ENCODE measurements at regions not wholly inside any gene's neighbourhood (a gene's known extent, or its start where the extent isn't known, plus 50 kb on each side); places are given as distances from the start of the nearest gene placed in this dataset.
"Not testable (repeated sequence)": the region's sequence is repeated elsewhere in the genome, so short reads cannot be mapped to it uniquely, and the experiment has no call there.

DNA sequence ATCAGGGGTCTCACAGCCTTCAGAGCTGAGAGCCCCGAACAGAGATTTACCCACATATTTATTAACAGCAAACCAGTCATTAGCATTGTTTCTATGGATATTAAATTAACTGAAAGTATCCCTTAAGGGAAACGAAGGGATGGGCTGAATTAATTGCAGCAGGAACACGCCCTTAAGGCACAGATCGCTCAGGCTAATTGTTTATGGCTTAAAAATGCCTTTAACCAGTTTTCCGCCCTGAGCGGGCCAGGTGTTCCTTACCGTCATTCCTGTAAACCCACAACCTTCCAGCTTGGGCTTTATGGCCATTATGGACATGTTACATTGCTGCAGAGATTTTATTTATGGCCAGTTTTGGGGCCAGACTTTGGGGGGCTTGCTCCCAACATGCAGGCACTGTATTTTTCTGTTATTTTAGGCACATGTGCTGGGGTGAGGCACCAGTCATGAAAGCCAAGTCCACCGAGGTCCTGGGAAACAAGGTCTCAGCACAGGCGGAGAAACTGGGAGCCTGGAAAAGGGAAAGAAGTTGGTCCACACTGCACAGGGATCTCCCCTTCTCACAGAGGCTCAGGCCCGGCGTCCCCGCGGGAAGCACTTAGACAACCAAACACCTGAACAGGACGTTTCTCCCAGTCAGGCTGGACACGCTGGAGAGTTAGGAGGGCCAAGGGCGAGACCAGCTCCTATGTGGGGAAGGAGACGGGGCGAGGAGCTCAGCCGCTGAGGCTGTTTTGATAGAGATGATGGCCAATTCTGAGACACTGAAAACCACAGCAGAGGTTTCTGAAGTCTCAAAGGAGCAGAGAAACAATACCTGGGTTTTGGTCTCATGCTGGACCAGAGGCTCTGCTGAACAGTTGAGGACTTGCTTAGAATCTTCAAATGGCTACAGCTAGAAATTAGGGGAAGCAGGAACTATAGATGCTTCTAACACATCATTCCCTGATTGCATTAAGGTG is 86.7 kb downstream of the TMEM18 start:
- no peak overlapping the region for H3K4me3 ChIP-seq
- in situ Hi-C loops (cut with MboI; ENCODE audit: low pct_unique_long_range_greater_than_20kb in 2 of 9, low sequenced_read_pairs in 9 of 9, unreplicated experiment in 9 of 9), result no loop called here
- WGBS, 10 experiments, result 27 to 100% (median 85%) methylated on average over 2 to 12 of the region's 19 CpGs; no CpG with 5 or more reads in 1 of the 10 experiments
- no peak for ATAC-seq (replicated peaks in 6 of 8)
- H3K27ac ChIP-seq, result no peak overlapping the region
- H3K4me1 ChIP-seq (replicated peaks in 1 of 2), result peaks cover 24 to 25% of the 10 kb centered on the region in 2 donors

DNA sequence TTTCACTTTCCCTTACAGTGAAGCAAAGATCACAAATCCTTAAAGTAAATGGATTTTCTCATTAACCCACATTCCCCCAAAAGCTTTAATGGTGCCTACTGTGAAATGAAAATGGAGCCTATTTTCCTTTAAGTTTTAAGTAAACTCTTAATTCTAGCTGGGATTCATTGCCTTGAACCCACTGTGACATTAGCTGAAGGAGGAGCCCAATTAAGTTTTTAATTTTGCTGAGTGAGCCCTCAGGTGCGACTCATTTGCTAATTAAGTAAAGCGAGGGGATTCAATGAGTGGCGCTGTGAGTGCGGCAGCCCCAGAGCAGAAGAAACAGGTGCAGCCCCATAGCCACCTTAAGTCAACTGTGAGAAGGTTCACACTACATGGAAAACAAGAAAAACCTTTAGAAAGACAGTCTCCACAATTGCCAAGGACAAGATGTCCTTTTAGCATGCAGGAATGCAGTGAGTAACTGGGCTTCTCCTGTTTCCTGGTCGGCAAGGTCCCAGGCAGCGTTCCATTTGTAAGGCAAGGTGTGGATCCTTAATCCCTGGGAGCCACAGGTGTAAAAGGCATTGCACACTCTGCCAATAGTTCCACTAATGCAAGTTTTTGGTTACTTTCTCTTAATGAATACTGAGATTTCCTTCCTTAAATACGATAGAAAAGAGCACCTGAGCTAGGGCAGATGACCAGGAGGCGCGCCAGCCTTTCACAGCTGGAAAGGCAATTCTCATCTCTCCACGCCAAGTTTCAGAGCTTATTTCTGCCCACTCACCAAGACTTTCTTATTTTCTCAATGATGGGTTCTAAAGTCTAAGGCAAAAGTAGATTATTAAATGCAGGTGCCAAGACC is 87.7 kb downstream of the TMEM18 start:
- Histone ChIP-seq H3K4me3 (no peak overlapping the region), H3K4me1 (replicated peaks in 1 of 2) (peaks cover 28 to 30% of the 10 kb centered on the region in 2 donors), H3K27ac (no peak overlapping the region)
- no peak for ATAC-seq (replicated peaks in 6 of 8)
- WGBS, 10 experiments, result 40 to 93% (median 83%) methylated on average over 1 to 9 of the region's 10 CpGs; no CpG with 5 or more reads in 1 of the 10 experiments
- in situ Hi-C loops (cut with MboI; ENCODE audit: low pct_unique_long_range_greater_than_20kb in 2 of 9, low sequenced_read_pairs in 9 of 9, unreplicated experiment in 9 of 9), result no loop called here

DNA sequence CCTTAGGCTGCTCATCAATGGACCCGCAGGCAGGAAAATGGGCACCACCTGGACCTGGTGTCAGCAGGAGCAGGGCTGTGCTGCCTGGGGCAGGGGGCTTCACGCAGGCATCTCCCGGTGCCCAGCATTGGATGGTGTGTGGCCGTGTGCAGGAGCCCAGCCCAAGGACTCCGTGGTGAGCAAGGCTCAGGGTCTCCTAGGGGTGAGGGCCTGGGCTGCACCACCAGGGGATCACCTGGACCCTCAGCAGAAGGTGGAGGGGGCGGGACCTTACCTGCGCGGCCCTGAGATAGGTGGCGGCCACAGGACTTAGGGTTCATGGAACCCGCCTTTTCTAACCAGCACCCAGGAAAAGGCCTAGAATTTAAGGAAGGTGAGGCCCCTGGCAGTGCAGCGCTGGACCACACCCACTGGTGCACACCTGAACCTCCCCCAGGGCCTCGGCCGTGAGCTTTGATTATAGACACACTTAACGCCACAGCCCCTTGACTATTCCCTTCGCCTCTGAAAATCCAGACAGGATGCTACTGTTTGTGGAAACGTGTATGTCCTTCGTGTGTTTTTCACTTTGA is 89.0 kb downstream of the TMEM18 start:
- Histone ChIP-seq H3K27ac (no peak overlapping the region), H3K4me3 (no peak overlapping the region), H3K4me1 (replicated peaks in 1 of 2) (peaks cover 24% of the 10 kb centered on the region in 2 donors)
- ATAC-seq (replicated peaks in 6 of 8), result no peak
- 20 to 100% (median 94%) methylated on average over 1 to 3 of the region's 17 CpGs; no CpG with 5 or more reads in 5 of the 10 experiments for WGBS, 10 experiments
- in situ Hi-C loops (cut with MboI; ENCODE audit: low pct_unique_long_range_greater_than_20kb in 2 of 9, low sequenced_read_pairs in 9 of 9, unreplicated experiment in 9 of 9), result no loop called here

DNA sequence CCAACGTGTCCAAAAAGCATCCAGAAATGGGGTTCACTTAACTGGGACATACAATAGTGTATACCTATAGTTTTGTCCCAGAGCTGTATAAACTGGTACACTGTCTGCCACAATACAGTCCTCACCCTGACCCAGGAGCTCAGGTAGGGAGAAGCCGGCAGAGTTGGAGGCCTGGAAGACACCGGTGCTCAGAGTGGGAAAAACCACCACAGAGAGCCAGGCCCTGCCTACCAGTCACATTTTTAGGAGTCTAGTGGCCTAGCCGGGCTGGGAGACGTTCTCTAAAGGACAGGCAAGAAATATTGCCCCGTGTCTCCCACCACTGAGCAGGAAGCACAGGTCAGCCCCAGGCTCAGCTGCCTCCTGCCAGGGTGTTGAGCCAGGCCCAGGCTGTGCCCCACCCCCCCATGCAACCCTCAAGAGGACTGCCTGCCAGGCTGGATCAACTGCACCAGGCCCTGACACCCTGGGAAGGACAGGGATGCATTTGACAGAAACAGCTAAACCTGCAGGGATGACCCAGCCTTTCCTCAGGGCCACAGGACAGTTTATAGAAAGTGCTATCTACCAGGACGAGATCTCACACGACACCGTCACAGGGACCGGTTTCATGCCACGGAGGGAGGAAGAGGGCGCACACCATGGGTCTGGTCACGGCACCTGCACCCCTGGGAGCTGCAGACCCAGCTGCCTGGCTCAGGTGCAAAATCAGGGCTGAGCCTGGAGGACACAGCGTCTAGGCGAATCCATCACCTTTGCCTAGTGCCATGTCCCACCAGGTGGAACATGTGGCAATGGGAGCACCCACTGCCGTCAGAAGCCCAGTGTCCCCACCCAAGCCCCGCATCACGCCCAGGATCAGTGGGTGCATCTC is 89.9 kb downstream of the TMEM18 start:
- ATAC-seq (replicated peaks in 6 of 8), result peak in 4 of 8 experiments; percentile 5 to 18 (median 8)
- in situ Hi-C loops (cut with MboI; ENCODE audit: low pct_unique_long_range_greater_than_20kb in 2 of 9, low sequenced_read_pairs in 9 of 9, unreplicated experiment in 9 of 9), result no loop called here
- Histone ChIP-seq H3K27ac (no peak overlapping the region), H3K4me1 (replicated peaks in 1 of 2) (peaks cover 23 to 24% of the 10 kb centered on the region in 2 donors), H3K4me3 (no peak overlapping the region)
- WGBS, 10 experiments, result 35 to 84% (median 43%) methylated on average over 1 to 10 of the region's 18 CpGs; no CpG with 5 or more reads in 5 of the 10 experiments

DNA sequence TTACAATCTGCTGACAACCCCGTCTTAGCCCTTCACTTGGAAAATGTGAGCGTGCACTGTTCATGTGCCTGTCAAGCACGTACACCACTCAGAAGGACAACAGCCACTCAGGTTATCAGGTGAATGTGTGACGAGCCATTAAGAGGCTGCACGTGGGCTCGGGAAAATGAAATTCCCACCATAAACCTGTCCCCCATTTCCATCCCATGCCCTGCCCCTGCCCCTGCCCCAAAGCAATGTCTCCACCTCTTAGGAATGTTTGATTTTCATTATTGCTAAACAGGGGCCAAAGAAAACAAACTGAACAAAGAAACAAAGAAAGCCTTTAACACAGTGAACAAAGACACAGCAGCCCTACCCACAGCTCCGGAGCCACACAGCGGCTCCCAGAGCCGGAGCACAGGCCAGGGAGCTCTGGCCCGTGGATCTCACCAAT is 90.5 kb downstream of the TMEM18 start:
- peak in 6 of 8 experiments; percentile 35 to 86 (median 50) for ATAC-seq (replicated peaks in 6 of 8)
- H3K4me1 ChIP-seq (replicated peaks in 1 of 2), result peaks cover 23 to 24% of the 10 kb centered on the region in 2 donors
- H3K4me3 ChIP-seq, result no peak overlapping the region
- WGBS, 10 experiments, result 14 to 93% (median 60%) methylated on average over 1 to 4 of the region's 10 CpGs; no CpG with 5 or more reads in 3 of the 10 experiments
- in situ Hi-C loops (cut with MboI; ENCODE audit: low pct_unique_long_range_greater_than_20kb in 2 of 9, low sequenced_read_pairs in 9 of 9, unreplicated experiment in 9 of 9), result no loop called here
- H3K27ac ChIP-seq, result no peak overlapping the region

DNA sequence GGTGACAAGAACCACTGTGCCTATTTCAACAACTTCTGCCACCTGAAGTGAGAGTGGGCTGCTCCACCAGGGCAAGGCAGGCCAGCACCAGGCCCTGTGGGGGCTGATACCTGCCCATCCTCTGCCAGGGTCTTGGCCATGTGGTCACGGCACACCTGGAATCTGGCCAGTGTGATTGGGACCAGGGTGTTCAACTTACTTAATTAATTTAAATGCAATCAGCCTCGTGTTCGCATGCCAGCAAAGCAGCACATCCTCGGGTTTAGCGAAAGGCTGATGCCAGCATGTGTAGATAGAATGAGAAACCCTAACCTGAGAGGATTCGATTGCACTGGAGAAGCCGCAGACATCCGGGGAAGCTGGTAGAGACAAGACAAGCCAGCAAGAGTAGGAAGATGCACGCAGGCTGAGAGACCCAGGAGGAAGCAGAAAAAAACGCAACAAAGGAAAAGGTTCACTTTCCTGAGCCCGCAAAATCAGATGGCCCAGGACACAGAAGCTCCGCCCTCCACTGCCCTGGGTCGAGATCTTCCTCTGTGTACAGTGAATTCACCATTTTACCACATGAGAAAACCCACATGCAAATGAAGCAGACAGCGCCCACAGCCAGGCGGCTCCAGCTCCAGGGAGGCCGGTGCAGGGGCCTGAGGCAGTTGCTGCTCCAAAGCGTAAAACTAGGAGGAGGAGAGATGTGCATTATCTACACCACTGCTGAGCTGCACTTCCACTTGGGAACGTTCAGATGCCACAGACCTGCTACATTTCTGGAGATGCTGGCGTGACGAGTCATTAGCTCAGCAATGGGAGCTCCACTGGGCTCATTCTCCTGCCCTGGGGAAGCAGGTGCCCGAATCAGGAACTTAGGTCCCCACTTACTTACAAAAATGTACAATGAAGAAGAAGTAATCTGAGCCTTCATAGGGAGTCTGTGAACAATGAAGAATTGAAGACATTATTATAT is 92.1 kb downstream of the TMEM18 start:
- Histone ChIP-seq H3K27ac (no peak overlapping the region), H3K4me3 (no peak overlapping the region), H3K4me1 (replicated peaks in 1 of 2) (peaks cover 23 to 24% of the 10 kb centered on the region in 2 donors)
- WGBS, 10 experiments, result 36 to 95% (median 62%) methylated on average over 2 to 16 of the region's 21 CpGs; no CpG with 5 or more reads in 2 of the 10 experiments
- in situ Hi-C loops (cut with MboI; ENCODE audit: low pct_unique_long_range_greater_than_20kb in 2 of 9, low sequenced_read_pairs in 9 of 9, unreplicated experiment in 9 of 9), result no loop called here
- peak; percentile 65 to 98 (median 92) for ATAC-seq (replicated peaks in 6 of 8)

DNA sequence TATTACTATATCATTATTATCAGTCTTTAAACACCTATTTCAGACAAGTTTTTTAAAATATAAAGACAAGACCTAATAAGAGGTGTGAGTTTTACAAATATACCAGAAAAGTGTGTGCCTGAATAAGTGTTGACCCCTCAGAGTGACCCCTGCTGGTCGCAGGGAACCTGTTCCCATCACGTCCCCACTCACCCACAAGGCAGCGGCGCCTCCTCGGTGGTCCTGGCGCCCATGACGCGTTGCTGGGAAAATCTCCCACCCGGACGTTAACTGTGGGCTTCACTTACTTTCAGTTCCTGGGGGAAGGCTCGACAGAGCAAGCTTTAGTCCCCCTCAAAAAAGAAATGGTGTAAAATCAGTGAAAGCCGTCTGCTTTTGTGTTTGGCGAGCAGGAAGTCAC is 93.5 kb downstream of the TMEM18 start:
- no peak overlapping the region for H3K27ac ChIP-seq
- H3K4me1 ChIP-seq (replicated peaks in 1 of 2), result peaks cover 23 to 24% of the 10 kb centered on the region in 2 donors
- no peak for ATAC-seq (replicated peaks in 6 of 8)
- in situ Hi-C loops (cut with MboI; ENCODE audit: low pct_unique_long_range_greater_than_20kb in 2 of 9, low sequenced_read_pairs in 9 of 9, unreplicated experiment in 9 of 9), result no loop called here
- H3K4me3 ChIP-seq, result no peak overlapping the region
- WGBS, 10 experiments, result 33 to 98% (median 84%) methylated on average over 1 to 10 of the region's 13 CpGs; no CpG with 5 or more reads in 4 of the 10 experiments

DNA sequence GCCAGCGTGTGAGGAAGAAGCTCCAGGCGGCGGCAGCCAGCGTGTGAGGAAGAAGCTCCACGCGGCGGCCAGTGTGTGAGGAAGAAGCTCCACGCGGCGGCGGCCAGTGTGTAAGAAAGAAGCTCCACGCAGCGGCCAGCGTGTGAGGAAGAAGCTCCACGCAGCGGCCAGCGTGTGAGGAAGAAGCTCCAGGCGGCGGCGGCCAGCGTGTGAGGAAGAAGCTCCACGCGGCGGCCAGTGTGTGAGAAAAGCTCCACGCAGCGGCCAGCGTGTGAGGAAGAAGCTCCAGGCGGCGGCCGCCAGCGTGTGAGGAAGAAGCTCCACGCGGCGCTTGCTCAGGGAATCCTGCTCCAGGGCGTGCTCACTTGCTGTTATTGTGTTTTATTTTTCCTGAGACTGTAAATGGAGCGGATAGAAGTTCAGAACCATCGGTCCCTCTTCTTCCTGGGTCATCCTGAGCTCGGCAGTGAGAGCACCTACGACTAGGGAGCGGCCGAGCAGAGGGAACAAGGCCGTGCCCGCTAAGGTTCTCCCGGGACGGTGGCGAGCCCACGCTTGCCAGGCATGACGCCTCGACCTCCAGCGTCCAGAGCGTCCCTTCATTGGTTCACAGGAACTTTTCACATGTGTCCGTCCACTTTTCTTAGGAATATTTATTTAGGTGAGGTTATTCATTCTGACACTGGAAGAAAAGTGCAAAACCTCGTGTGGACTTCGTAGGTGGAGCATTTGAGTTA is 94.2 kb downstream of the TMEM18 start:
- ATAC-seq (replicated peaks in 6 of 8), result no peak
- in situ Hi-C loops (cut with MboI; ENCODE audit: low pct_unique_long_range_greater_than_20kb in 2 of 9, low sequenced_read_pairs in 9 of 9, unreplicated experiment in 9 of 9), result no loop called here
- Histone ChIP-seq H3K4me1 (replicated peaks in 1 of 2) (peaks cover 23 to 24% of the 10 kb centered on the region in 2 donors), H3K4me3 (no peak overlapping the region), H3K27ac (no peak overlapping the region)
- WGBS, 10 experiments, result 58 to 100% (median 97%) methylated on average over 1 to 23 of the region's 54 CpGs; no CpG with 5 or more reads in 1 of the 10 experiments

DNA sequence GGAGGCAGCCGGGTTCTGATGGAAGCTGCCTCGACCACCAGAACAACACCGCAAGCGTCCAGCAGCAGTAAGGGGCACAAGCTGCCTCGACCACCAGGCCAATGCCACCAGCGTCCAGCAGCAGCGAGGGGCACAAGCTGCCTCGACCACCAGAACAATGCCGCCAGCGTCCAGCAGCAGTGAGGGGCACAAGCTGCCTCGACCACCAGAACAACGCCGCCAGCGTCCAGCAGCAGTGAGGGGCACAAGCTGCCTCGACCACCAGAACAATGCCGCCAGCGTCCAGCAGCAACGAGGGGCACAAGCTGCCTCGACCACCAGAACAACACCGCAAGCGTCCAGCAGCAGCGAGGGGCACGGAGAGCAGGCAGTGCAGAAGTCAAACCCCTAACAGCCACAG is 94.9 kb downstream of the TMEM18 start:
- 76 to 100% (median 100%) methylated on average over 1 to 4 of the region's 23 CpGs; no CpG with 5 or more reads in 5 of the 10 experiments for WGBS, 10 experiments

DNA sequence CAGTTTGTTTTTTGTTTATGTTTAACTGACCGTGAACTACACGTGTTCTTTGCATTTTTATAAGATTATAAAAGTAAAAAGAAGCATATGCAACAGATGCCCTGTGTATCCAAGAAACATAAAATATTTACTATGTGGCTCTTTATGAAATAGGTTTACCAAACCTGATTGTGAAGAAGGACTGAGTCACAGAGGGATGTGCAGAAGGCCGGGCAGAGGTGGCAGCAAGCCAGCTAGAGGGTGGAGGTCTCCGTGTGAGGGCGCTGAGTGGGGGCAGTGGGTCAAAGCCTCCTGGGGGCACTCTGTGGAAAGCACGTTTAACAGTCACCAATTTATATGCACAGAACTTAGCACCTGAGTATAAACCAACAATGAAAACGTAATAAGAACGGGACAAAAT is 97.2 kb downstream of the TMEM18 start:
- in situ Hi-C loops (cut with MboI; ENCODE audit: low pct_unique_long_range_greater_than_20kb in 2 of 9, low sequenced_read_pairs in 9 of 9, unreplicated experiment in 9 of 9), result no loop called here
- Histone ChIP-seq H3K4me3 (no peak overlapping the region), H3K27ac (no peak overlapping the region), H3K4me1 (replicated peaks in 1 of 2) (peaks cover under 1 to 2% of the 10 kb centered on the region in 2 donors)
- no peak for ATAC-seq (replicated peaks in 6 of 8)
- 22 to 100% (median 78%) methylated on average over 2 to 8 of the region's 8 CpGs for WGBS, 10 experiments

More for the DNA sequence above, 94.9 kb downstream of the TMEM18 start:
- peaks cover 22% of the 10 kb centered on the region in 2 donors for H3K4me1 ChIP-seq (replicated peaks in 1 of 2)
- in situ Hi-C loops (cut with MboI; ENCODE audit: low pct_unique_long_range_greater_than_20kb in 2 of 9, low sequenced_read_pairs in 9 of 9, unreplicated experiment in 9 of 9); H3K4me3 ChIP-seq; H3K27ac ChIP-seq; ATAC-seq (replicated peaks in 6 of 8): not testable (repeated sequence)
